Prostate gland (tissue), 2 donors: ENCODE measurements at regions not wholly inside any gene's neighbourhood (a gene's known extent, or its start where the extent isn't known, plus 50 kb on each side); places are given as distances from the start of the nearest gene placed in this dataset.

Source experiments
- DNase-seq: peaks from one replicate; pipeline ENCODE4 v3.0.0-alpha.2; 2019; ENCODE audit warnings: low spot score
- H3K27ac ChIP-seq, 2 donors: fragments of 200-600 bp; sonication (generic); 2 replicates each; pipeline ENCODE4 v1.5.1; 2017 to 2019
- H3K27me3 ChIP-seq: fragments of 200-600 bp; sonication (generic); replicated peaks from 2 replicates; pipeline ENCODE4 v1.5.1; 2019; ENCODE audit not compliant: insufficient read depth
- H3K36me3 ChIP-seq, 2 donors: fragments of 200-600 bp; sonication (generic); 1 replicate in 1 of 2; 2 replicates in 1 of 2; pipeline versions ENCODE4 v1.5.1 to v1.8.1; 2017 to 2019
- H3K4me1 ChIP-seq: fragments of 200-600 bp; sonication (generic); replicated peaks from 2 replicates; pipeline ENCODE4 v1.5.1; 2019
- H3K4me3 ChIP-seq, 2 donors: fragments of 200-600 bp; sonication (generic); 2 replicates each; pipeline ENCODE4 v1.5.1; 2017 to 2019
- H3K9me3 ChIP-seq: fragments of 200-600 bp; sonication (generic); 2 replicates; pipeline ENCODE4 v1.5.1; 2017
- CTCF ChIP-seq, 4 experiments: fragments of 200-600 bp in 2 of 4; fragments of 450-650 bp in 2 of 4; sonication (generic) in 2 of 4; IDR thresholded peaks; 1 replicate in 3 of 4; 2 replicates in 1 of 4; pipeline ENCODE4 v1.5.1; 2016 to 2019; ENCODE audit warnings: antibody characterized with exemption in 4 of 4, mild to moderate bottlenecking in 2 of 4, moderate library complexity in 2 of 4
- POLR2A ChIP-seq: fragments of 450-650 bp; IDR thresholded peaks from one replicate; pipeline ENCODE4 v1.6.1; 2016; ENCODE audit warnings: antibody characterized with exemption, mild to moderate bottlenecking
- POLR2AphosphoS5 ChIP-seq: sonication (generic); formaldehyde crosslinking; IDR thresholded peaks from one replicate; pipeline ENCODE4 v1.6.1; 2017; ENCODE audit warnings: antibody characterized with exemption
- WGBS: methylation state at CpG from one replicate; pipeline ENCODE4 v1.1.5; 2018; 5-methylcytosine and 5-hydroxymethylcytosine counted together
- intact Hi-C: fragments of 100-400 bp; cut with DNase I; formaldehyde crosslinking; loops from one replicate; pipeline ENCODE4 v1.14.2; 2022

DNA sequence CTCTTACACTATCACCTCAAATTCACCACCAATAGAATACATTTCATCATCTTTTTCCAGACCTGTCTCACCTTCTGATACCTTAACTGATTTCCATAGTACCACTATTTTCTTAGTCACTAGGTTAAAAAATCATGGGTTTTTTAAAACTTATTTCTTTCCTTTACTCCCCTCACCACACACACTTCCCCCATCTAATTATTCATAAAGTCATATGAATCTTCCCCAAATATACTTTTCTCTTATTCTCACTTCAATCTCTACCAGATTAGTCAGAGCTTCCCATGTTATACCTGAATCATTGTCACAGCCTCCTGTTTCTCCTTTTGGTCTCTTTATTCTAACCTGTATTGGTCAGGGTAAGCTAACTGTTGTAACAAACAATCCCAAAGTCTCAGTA lies 696.3 kb downstream of the BCL11A start:
- Histone ChIP-seq H3K4me3 (no peak overlapping the region), H3K9me3 (no peaks in the 10 kb centered on the region), H3K27me3 (no peaks in the 10 kb centered on the region), H3K4me1 (no peaks in the 10 kb centered on the region), H3K27ac (no peak overlapping the region), H3K36me3 (no peaks in the 10 kb centered on the region)
- no peak for DNase-seq
- TF ChIP-seq CTCF (IDR thresholded peaks at IDR 0.05) = no peak
- TF ChIP-seq POLR2A = no peak
- no peak for TF ChIP-seq POLR2AphosphoS5
- intact Hi-C loops = no loop called here

DNA sequence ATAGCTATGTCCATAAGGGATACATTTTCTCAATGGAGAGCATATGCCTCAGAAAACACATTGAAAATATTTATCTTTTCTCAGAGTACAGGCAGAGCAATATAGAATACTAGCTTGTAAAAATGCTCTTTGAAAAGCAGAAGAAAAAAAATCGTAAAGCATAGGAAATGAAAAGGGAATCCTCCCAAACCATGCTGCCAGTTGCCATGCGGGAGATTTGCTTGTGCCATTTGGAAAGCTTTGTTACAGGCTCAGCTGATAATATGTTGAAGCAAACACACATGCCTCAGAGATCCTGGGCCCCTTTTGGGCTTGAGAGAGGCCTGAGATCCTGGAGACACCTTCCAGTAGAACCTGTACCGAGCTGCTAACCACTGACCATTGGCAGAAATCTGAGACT lies 697.1 kb downstream of the BCL11A start:
- no peak for TF ChIP-seq CTCF (IDR thresholded peaks at IDR 0.05)
- TF ChIP-seq POLR2A = no peak
- TF ChIP-seq POLR2AphosphoS5 = no peak
- H3K27me3 ChIP-seq = no peaks in the 10 kb centered on the region
- no peaks in the 10 kb centered on the region for H3K4me1 ChIP-seq
- H3K36me3 ChIP-seq = no peaks in the 10 kb centered on the region
- DNase-seq = no peak
- 69% methylated on average over 3 of the region's 3 CpGs for WGBS
- intact Hi-C loops = no loop called here
- H3K27ac ChIP-seq = no peak overlapping the region
- H3K4me3 ChIP-seq = no peak overlapping the region
- H3K9me3 ChIP-seq = no peaks in the 10 kb centered on the region

DNA sequence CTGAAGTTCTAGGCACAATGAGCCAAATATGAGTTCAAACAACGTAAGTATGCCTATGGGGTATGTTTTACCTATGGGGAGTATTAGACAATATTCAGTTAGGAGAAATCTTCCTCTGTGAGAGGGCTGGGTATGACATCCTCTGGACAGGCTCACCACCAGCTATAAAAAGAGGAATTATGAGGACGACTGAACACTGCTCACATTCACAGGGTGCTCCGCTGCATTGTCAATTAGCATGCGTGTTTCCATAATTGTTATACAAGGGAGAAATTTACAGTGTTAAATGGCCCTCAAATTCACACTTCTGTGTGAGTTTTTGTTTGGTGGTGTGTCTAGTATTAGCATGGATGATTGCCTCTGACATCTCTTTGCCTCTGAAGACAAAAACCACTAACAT lies 700.4 kb downstream of the BCL11A start:
- Histone ChIP-seq H3K4me3 (no peak overlapping the region), H3K27ac (no peak overlapping the region), H3K9me3 (no peaks in the 10 kb centered on the region), H3K36me3 (no peaks in the 10 kb centered on the region), H3K27me3 (no peaks in the 10 kb centered on the region), H3K4me1 (no peaks in the 10 kb centered on the region)
- intact Hi-C loops = no loop called here
- WGBS = 64% methylated on average over 4 of the region's 4 CpGs
- no peak for DNase-seq
- TF ChIP-seq POLR2AphosphoS5 (no peak), CTCF (IDR thresholded peaks at IDR 0.05) (no peak), POLR2A (no peak)

GRCh38 chr2:59851836-59852475 lies 701.5 kb downstream of the BCL11A start:
- H3K4me1 ChIP-seq = no peaks in the 10 kb centered on the region

More at GRCh38 chr2:59851836-59852475, 701.5 kb downstream of the BCL11A start:
- no peaks in the 10 kb centered on the region for H3K9me3 ChIP-seq
- no peaks in the 10 kb centered on the region for H3K36me3 ChIP-seq
- DNase-seq = no peak
- H3K4me3 ChIP-seq = no peak overlapping the region
- no peak overlapping the region for H3K27ac ChIP-seq
- intact Hi-C loops = no loop called here
- TF ChIP-seq POLR2AphosphoS5 = no peak
- TF ChIP-seq CTCF (IDR thresholded peaks at IDR 0.05) = no peak
- TF ChIP-seq POLR2A = no peak
- H3K27me3 ChIP-seq = no peaks in the 10 kb centered on the region
